BLaER1 (cell line): ENCODE measurements at regions not wholly inside any gene's neighbourhood (a gene's known extent, or its start where the extent isn't known, plus 50 kb on each side); places are given as distances from the start of the nearest gene placed in this dataset.

ENCODE experiments used
- H3K27ac ChIP-seq: shearing (Covaris generic); formaldehyde crosslinking; 2 replicates; pipeline ENCODE4 v1.8.1; 2022
- H3K27me3 ChIP-seq: shearing (Covaris generic); formaldehyde crosslinking; 2 replicates; pipeline ENCODE4 v1.8.1; 2022
- H3K36me3 ChIP-seq: shearing (Covaris generic); formaldehyde crosslinking; 2 replicates; pipeline ENCODE4 v1.8.1; 2022
- H3K4me1 ChIP-seq: shearing (Covaris generic); formaldehyde crosslinking; 2 replicates; pipeline ENCODE4 v1.8.1; 2022
- H3K4me2 ChIP-seq: shearing (Covaris generic); formaldehyde crosslinking; 2 replicates; pipeline ENCODE4 v1.8.1; 2022
- H3K4me3 ChIP-seq: shearing (Covaris generic); formaldehyde crosslinking; 2 replicates; pipeline ENCODE4 v1.8.1; 2022
- H3K9ac ChIP-seq: shearing (Covaris generic); formaldehyde crosslinking; 2 replicates; pipeline ENCODE4 v1.8.1; 2022
- H3K9me3 ChIP-seq: shearing (Covaris generic); formaldehyde crosslinking; 2 replicates; pipeline ENCODE4 v1.8.1; 2022
- H4K20me1 ChIP-seq: shearing (Covaris generic); formaldehyde crosslinking; 2 replicates; pipeline ENCODE4 v1.8.1; 2022
- Cebpa-rat ChIP-seq: shearing (Covaris generic); IDR thresholded peaks from 2 replicates; pipeline ENCODE4 v1.8.1; 2022

DNA sequence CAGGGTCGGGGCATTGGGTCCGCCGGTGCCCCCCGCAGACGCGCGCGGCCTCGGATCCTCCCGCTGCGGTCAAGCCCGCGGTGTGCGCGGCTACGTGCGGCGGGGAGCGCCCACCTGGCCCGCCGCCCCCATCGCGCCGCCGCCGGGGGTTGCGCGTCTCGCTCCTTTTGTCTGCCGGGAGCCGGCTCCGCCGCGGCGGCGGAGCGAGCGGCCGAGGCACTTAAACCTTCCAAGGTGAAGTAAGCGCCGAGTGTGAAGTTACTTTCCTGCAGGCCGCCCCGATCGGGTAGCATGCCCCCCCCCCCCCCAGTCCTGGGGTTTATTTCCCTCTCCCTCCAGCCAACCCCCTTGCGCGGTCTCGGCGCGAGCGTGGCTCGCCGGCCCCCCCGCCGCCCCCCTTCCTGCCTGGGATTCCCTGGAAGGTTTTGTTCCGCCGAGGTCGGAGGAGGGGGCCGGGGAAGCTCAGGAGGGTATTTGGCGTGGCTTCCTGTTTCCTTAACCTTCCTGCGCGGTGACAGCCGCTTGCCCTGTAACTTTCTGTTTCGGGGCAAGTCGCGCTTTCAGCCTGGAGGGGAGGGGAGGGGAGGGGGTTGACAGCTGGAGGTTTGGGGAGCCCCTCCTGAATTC lies 56.6 kb upstream of the GSE1 start:
- no peak for TF ChIP-seq Cebpa-rat
- peak overlapping the region; percentile 90 for H3K9ac ChIP-seq
- no peaks in the 10 kb centered on the region for H3K27me3 ChIP-seq
- H3K4me1 ChIP-seq = peaks cover 61% of the 10 kb centered on the region
- 0 out of 2 replicates have a peak, but pooled peaks cover 6% of the 10 kb centered on the region for H3K36me3 ChIP-seq
- peak overlapping the region; percentile 76 for H3K4me3 ChIP-seq
- peak overlapping the region; percentile 93 for H3K27ac ChIP-seq
- peak overlapping the region; percentile 98 for H3K4me2 ChIP-seq
- peaks cover 47% of the 10 kb centered on the region for H4K20me1 ChIP-seq
- no peaks in the 10 kb centered on the region for H3K9me3 ChIP-seq

DNA sequence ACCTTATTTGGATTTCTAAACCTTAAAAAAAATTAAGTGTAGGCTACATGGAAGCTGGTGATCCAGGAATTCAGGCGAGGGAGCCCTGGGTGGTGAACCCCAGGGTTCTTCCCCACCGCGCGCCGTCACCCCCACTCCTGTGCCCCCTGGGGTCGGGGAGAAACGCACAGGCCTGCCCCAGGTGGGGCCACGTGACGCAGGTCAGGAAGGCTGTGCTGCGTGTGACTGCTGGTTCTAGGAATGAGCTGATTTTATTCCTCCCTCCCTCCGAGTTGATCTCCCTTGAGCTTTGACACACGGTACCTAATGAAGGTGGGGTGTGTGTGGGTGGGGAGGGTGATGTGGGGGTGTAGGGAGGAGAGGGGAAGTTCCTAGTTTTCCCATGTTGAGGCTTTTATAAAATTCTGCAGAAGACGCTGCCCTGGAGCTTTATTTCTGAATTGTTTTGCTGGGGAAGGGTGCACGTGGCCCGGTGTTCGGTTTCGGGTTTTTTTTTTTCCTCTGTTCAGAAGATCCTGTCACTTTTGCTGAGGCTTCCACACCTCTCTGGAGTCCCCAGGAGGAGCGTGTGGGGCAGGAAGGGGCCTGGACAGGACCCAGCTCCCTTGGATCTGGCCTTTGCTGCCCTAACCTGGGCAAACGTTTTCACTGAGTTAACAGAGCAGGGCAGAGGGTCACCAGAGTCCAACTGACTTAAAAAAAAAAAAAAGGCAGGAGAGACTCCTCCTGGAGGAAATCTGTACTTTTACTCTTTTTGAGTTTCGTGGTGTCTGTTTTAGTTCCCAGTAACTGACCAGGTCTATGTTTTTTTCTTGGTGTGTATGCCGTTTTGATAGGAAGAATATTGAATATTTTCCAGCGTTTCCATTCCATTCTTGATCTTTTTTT lies 55.8 kb upstream of the GSE1 start:
- no peak for TF ChIP-seq Cebpa-rat
- H3K4me2 ChIP-seq = peak overlapping the region; percentile 98
- H3K27ac ChIP-seq = peak overlapping the region; percentile 93
- no peaks in the 10 kb centered on the region for H3K9me3 ChIP-seq
- peak overlapping the region; percentile 76 for H3K4me3 ChIP-seq
- H3K36me3 ChIP-seq = 0 out of 2 replicates have a peak, but pooled peaks cover 6% of the 10 kb centered on the region
- H3K4me1 ChIP-seq = peaks cover 61% of the 10 kb centered on the region
- H3K27me3 ChIP-seq = no peaks in the 10 kb centered on the region
- peaks cover 55% of the 10 kb centered on the region for H4K20me1 ChIP-seq
- peak overlapping the region; percentile 90 for H3K9ac ChIP-seq

DNA sequence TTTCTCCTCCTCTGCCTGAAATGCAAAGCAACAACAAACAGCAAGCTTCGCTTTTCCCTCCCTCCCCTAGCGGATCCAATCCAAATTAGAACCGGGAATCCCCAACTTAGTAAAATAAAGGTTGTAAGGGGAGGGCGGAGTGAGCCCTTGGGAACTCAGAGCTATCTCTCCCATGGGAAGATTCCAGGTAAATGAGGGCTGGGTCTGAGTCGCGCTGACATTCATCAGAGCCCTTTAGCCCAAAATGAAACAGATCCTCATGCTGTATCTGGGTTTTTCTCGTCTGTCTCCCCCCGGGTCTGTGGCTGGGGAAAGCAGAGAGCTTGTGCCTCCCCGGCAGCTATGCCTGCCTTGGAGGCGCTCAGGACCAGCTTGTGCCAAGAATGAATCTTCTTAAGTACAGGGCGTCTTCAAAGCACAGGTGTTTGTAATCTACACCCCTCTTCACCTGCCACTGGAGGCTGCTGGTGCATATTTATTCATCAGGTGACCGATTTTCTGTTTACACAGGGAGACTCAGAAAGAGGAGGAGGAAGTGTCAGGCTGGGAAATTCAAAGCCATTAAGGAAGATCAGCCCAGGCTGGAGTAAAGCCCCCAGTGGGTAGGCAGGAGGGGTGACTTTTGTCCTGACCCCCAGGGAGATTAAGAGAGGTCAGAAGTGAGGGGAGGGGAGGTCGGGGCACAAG lies 55.0 kb upstream of the GSE1 start:
- Histone ChIP-seq H4K20me1 (peaks cover 63% of the 10 kb centered on the region), H3K27me3 (no peaks in the 10 kb centered on the region), H3K36me3 (0 out of 2 replicates have a peak, but pooled peaks cover 6% of the 10 kb centered on the region), H3K27ac (peak overlapping the region; percentile 93), H3K4me1 (peaks cover 62% of the 10 kb centered on the region), H3K4me2 (peak overlapping the region; percentile 98), H3K9me3 (no peaks in the 10 kb centered on the region), H3K9ac (peak overlapping the region; percentile 90), H3K4me3 (peak overlapping the region; percentile 76)
- no peak for TF ChIP-seq Cebpa-rat

DNA sequence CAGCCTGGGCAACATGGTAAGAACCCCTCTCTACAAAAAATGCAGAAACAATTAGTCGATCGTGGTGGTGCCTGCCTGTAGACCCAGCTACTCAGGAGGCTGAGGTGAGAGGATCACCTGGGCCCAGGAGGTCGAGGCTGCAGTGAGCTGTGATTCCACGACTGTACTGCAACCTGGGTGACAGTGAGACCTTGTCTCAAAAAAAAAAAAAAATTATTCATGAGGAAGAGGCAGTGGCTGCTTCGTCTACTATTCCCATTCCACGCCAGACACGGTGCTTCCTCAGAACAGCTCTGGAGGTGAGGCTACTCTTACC lies 52.2 kb upstream of the GSE1 start:
- Histone ChIP-seq H3K27me3 (no peaks in the 10 kb centered on the region), H3K4me1 (peaks cover 89% of the 10 kb centered on the region), H3K4me2 (peak overlapping the region; percentile 72), H4K20me1 (peaks cover 90% of the 10 kb centered on the region), H3K9me3 (no peaks in the 10 kb centered on the region), H3K9ac (no peak overlapping the region), H3K27ac (no peak overlapping the region), H3K4me3 (no peak overlapping the region), H3K36me3 (peaks cover 9% of the 10 kb centered on the region; the same call in 1 of the 2 replicates)
- no peak for TF ChIP-seq Cebpa-rat

DNA sequence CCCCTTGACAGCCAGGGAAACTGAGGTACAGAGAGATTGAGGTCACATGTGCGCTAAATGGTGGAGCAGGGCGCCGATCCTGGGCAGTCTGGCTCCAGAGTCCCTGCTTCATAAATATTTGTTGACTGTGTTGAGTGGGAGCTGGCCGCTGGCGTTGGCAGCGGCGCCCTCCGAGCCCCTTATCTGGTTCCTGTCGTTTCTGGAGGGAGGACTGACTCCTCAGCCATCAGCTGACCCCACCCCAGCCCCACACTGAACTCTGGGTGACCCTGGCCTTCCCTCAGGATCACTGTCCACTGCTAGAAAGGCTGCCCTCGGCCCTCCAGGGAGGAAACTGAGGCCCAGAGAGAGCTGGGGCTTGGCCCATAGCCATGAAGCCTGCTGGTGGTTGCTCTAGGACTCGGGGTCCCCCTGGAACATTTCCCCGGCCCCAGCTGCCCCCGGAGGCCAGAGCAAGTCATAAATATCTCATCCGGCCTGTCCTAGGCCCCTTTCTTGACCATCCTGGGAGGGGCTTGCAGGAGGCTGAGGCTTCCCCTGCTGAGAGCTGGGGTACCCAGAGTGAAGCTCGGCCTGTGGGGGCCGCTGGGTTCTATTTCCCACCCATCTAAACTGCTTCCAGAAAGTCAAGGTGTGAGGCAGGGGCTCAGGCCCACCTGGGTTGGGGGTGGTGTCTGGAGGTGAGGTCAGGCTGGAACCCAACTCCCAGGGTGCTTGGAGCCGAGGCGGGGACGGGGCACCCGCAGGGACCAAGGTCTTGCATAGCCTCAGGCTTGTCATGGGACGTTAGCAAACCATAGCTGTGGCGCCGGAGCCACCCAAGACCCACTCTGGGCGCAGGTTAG lies 51.7 kb upstream of the GSE1 start:
- peak overlapping the region; percentile 46 for H3K27ac ChIP-seq

DNA sequence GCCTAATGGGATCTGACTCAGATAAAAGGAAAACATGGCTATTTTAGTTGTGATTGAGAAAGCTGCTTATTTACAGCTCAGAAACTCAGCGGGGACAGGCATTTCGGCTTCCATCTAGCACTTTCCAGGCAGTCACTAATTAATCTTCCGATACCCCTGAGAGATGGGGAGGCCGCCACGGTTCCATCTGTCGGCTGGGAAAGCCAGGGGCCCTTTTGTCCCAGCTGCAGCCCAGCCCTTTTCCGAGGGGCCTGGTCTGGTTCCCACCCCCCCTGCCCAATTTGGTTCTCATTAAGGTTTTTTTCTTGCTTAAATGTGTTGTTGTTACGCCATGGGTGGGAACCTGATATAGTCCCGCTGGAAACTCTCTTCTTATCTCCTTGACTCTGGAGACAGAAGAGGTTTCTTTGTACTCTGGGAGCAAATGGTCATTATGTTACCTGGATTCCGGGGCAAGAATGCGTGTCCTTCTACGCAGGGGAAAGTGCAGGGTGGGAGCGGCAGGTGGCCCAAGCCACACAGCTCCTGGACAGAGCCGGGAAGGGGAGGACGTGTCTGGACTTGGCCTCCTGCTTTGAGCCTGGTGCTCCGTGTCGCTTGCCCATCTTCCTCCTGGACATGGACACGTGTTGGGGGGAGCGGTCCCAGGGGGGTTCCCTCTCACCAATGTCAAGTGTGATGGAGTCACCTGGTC lies 50.9 kb upstream of the GSE1 start:
- Histone ChIP-seq H3K27ac (peak overlapping the region; percentile 46), H3K4me2 (peak overlapping the region; percentile 77), H3K9me3 (peaks cover 1% of the 10 kb centered on the region), H3K27me3 (no peaks in the 10 kb centered on the region), H3K36me3 (peaks cover 10% of the 10 kb centered on the region), H3K9ac (peak overlapping the region; percentile 62; the same call in 1 of the 2 replicates), H3K4me3 (no peak overlapping the region), H3K4me1 (peaks cover 98% of the 10 kb centered on the region), H4K20me1 (peaks cover 94% of the 10 kb centered on the region)
- TF ChIP-seq Cebpa-rat = no peak

More for the DNA sequence above, 51.7 kb upstream of the GSE1 start:
- H3K4me3 ChIP-seq = no peak overlapping the region
- H3K9me3 ChIP-seq = no peaks in the 10 kb centered on the region
- TF ChIP-seq Cebpa-rat = no peak
- peak overlapping the region; percentile 72 for H3K4me2 ChIP-seq
- peaks cover 9% of the 10 kb centered on the region; the same call in 1 of the 2 replicates for H3K36me3 ChIP-seq
- H3K9ac ChIP-seq = peak overlapping the region; percentile 62; the same call in 1 of the 2 replicates
- peaks cover 96% of the 10 kb centered on the region for H4K20me1 ChIP-seq
- H3K27me3 ChIP-seq = no peaks in the 10 kb centered on the region
- peaks cover 95% of the 10 kb centered on the region for H3K4me1 ChIP-seq

DNA sequence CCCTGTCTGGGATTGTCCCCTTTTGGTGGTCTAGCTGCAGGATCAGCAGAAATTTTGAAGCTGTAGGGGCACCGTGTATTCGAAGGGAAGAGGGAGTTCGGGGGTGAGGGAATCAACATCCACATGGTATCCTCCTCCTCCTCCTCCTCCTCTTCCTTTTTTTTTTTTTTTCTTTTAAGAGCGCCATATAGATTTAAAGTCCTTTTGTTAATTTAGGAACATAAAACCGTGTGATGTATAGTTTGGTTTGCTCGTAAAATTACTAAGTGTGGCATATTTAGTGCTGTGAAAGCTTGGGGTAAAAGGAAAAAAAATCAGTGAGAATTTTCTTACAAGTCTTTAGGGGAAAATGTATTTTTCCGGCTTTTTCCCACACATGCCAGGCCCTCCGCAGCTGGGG lies 50.1 kb upstream of the GSE1 start:
- H3K4me2 ChIP-seq = peak overlapping the region; percentile 77
- H3K9ac ChIP-seq = no peak overlapping the region
- H3K4me3 ChIP-seq = no peak overlapping the region
- no peak for TF ChIP-seq Cebpa-rat
- H3K27ac ChIP-seq = peak overlapping the region; percentile 52
- peaks cover 98% of the 10 kb centered on the region for H3K4me1 ChIP-seq
- no peaks in the 10 kb centered on the region for H3K27me3 ChIP-seq
- H3K9me3 ChIP-seq = peaks cover 9% of the 10 kb centered on the region
- H3K36me3 ChIP-seq = peaks cover 18% of the 10 kb centered on the region
- H4K20me1 ChIP-seq = peaks cover 87% of the 10 kb centered on the region
